ENCODE measurements at regions not wholly inside any gene's neighbourhood (a gene's known extent, or its start where the extent isn't known, plus 50 kb on each side); places are given as distances from the start of the nearest gene placed in this dataset.

- no peak overlapping the region for H3K27ac Mint-ChIP-seq
These were observed 833.0 kb upstream of the PCDH9 start for GRCh38 chr13:68063181-68063580.

GRCh38 chr13:68057836-68058235, 827.7 kb upstream of the PCDH9 start:
- Mint-ChIP-seq H3K27ac (no peak overlapping the region), H3K27me3 (ENCODE audit: low read depth) (no peaks in the 10 kb centered on the region), H3K9me3 (ENCODE audit: insufficient read depth) (peaks cover 7% of the 10 kb centered on the region), H3K36me3 (ENCODE audit: low read depth) (no peaks in the 10 kb centered on the region), H3K4me1 (ENCODE audit: low read depth) (no peaks in the 10 kb centered on the region), H3K4me3 (no peak overlapping the region)
- ATAC-seq (no peak), DNase-seq (no peak)
- CTCF ChIA-PET, result no interaction called here
- POLR2A ChIA-PET, result no interaction called here

More at GRCh38 chr13:68063181-68063580, 833.0 kb upstream of the PCDH9 start:
- ATAC-seq, result no peak
- no peaks in the 10 kb centered on the region for H3K36me3 Mint-ChIP-seq (ENCODE audit: low read depth)
- ChIA-PET POLR2A (no interaction called here), CTCF (no interaction called here)
- DNase-seq, result no peak
- no peaks in the 10 kb centered on the region for H3K27me3 Mint-ChIP-seq (ENCODE audit: low read depth)
- H3K4me3 Mint-ChIP-seq, result no peak overlapping the region
- H3K4me1 Mint-ChIP-seq (ENCODE audit: low read depth), result no peaks in the 10 kb centered on the region
- peaks cover 7% of the 10 kb centered on the region for H3K9me3 Mint-ChIP-seq (ENCODE audit: insufficient read depth)

GRCh38 chr13:68056816-68057710, 826.9 kb upstream of the PCDH9 start:
- Mint-ChIP-seq H3K36me3 (ENCODE audit: low read depth) (no peaks in the 10 kb centered on the region), H3K27ac (no peak overlapping the region), H3K4me1 (ENCODE audit: low read depth) (no peaks in the 10 kb centered on the region), H3K27me3 (ENCODE audit: low read depth) (no peaks in the 10 kb centered on the region), H3K9me3 (ENCODE audit: insufficient read depth) (peaks cover 12% of the 10 kb centered on the region), H3K4me3 (no peak overlapping the region)
- ATAC-seq, result no peak
- POLR2A ChIA-PET, result no interaction called here
- DNase-seq, result no peak
- CTCF ChIA-PET, result no interaction called here

- no peaks in the 10 kb centered on the region for H3K4me1 Mint-ChIP-seq (ENCODE audit: low read depth)
- H3K36me3 Mint-ChIP-seq (ENCODE audit: low read depth), result no peaks in the 10 kb centered on the region
- no peak overlapping the region for H3K4me3 Mint-ChIP-seq
- H3K27me3 Mint-ChIP-seq (ENCODE audit: low read depth), result no peaks in the 10 kb centered on the region
- ChIA-PET POLR2A (no interaction called here), CTCF (no interaction called here)
- H3K9me3 Mint-ChIP-seq (ENCODE audit: insufficient read depth), result peaks cover 14% of the 10 kb centered on the region
- no peak for ATAC-seq
- DNase-seq, result no peak
- no peak overlapping the region for H3K27ac Mint-ChIP-seq
These were observed 821.8 kb upstream of the PCDH9 start for GRCh38 chr13:68051910-68052309.

- H3K4me1 Mint-ChIP-seq (ENCODE audit: low read depth), result no peaks in the 10 kb centered on the region
- no peak overlapping the region for H3K27ac Mint-ChIP-seq
- DNase-seq (no peak), ATAC-seq (no peak)
- H3K27me3 Mint-ChIP-seq (ENCODE audit: low read depth), result no peaks in the 10 kb centered on the region
- ChIA-PET CTCF (no interaction called here), POLR2A (no interaction called here)
- peaks cover 13% of the 10 kb centered on the region for H3K9me3 Mint-ChIP-seq (ENCODE audit: insufficient read depth)
- H3K36me3 Mint-ChIP-seq (ENCODE audit: low read depth), result no peaks in the 10 kb centered on the region
- H3K4me3 Mint-ChIP-seq, result no peak overlapping the region
These were observed 820.6 kb upstream of the PCDH9 start for GRCh38 chr13:68050761-68051160.

- no peaks in the 10 kb centered on the region for H3K27me3 Mint-ChIP-seq (ENCODE audit: low read depth)
- H3K36me3 Mint-ChIP-seq (ENCODE audit: low read depth), result no peaks in the 10 kb centered on the region
- peaks cover 7% of the 10 kb centered on the region for H3K9me3 Mint-ChIP-seq (ENCODE audit: insufficient read depth)
- H3K4me1 Mint-ChIP-seq (ENCODE audit: low read depth), result no peaks in the 10 kb centered on the region
- no peak overlapping the region for H3K4me3 Mint-ChIP-seq
- ATAC-seq, result no peak
- POLR2A ChIA-PET, result no interaction called here
- H3K27ac Mint-ChIP-seq, result no peak overlapping the region
- CTCF ChIA-PET, result no interaction called here
- DNase-seq, result no peak
These were observed 818.7 kb upstream of the PCDH9 start for GRCh38 chr13:68048802-68049359.

- H3K27ac Mint-ChIP-seq, result no peak overlapping the region
- H3K4me3 Mint-ChIP-seq, result no peak overlapping the region
- DNase-seq, result no peak
- no peaks in the 10 kb centered on the region for H3K4me1 Mint-ChIP-seq (ENCODE audit: low read depth)
- H3K27me3 Mint-ChIP-seq (ENCODE audit: low read depth), result no peaks in the 10 kb centered on the region
- no peaks in the 10 kb centered on the region for H3K36me3 Mint-ChIP-seq (ENCODE audit: low read depth)
- no peak for ATAC-seq
- H3K9me3 Mint-ChIP-seq (ENCODE audit: insufficient read depth), result peaks cover 7% of the 10 kb centered on the region
- POLR2A ChIA-PET, result no interaction called here
- CTCF ChIA-PET, result no interaction called here
These were observed 817.8 kb upstream of the PCDH9 start for GRCh38 chr13:68047889-68048288.

- H3K4me3 Mint-ChIP-seq, result no peak overlapping the region
- DNase-seq (no peak), ATAC-seq (no peak)
- POLR2A ChIA-PET, result no interaction called here
- H3K9me3 Mint-ChIP-seq (ENCODE audit: insufficient read depth), result peaks cover under 1% of the 10 kb centered on the region
- H3K36me3 Mint-ChIP-seq (ENCODE audit: low read depth), result no peaks in the 10 kb centered on the region
- H3K4me1 Mint-ChIP-seq (ENCODE audit: low read depth), result no peaks in the 10 kb centered on the region
- H3K27me3 Mint-ChIP-seq (ENCODE audit: low read depth), result no peaks in the 10 kb centered on the region
- CTCF ChIA-PET, result no interaction called here
- H3K27ac Mint-ChIP-seq, result no peak overlapping the region
These were observed 816.8 kb upstream of the PCDH9 start for GRCh38 chr13:68046903-68047302.

- Mint-ChIP-seq H3K36me3 (ENCODE audit: low read depth) (no peaks in the 10 kb centered on the region), H3K27me3 (ENCODE audit: low read depth) (no peaks in the 10 kb centered on the region), H3K27ac (no peak overlapping the region), H3K9me3 (ENCODE audit: insufficient read depth) (peaks cover 16% of the 10 kb centered on the region), H3K4me3 (no peak overlapping the region), H3K4me1 (ENCODE audit: low read depth) (no peaks in the 10 kb centered on the region)
- DNase-seq (no peak), ATAC-seq (no peak)
- ChIA-PET POLR2A (no interaction called here), CTCF (no interaction called here)
These were observed 800.1 kb upstream of the PCDH9 start for GRCh38 chr13:68030152-68030809.

- no peaks in the 10 kb centered on the region for H3K36me3 Mint-ChIP-seq (ENCODE audit: low read depth)
- DNase-seq (no peak), ATAC-seq (no peak)
- peaks cover 12% of the 10 kb centered on the region for H3K9me3 Mint-ChIP-seq (ENCODE audit: insufficient read depth)
- no peak overlapping the region for H3K4me3 Mint-ChIP-seq
- H3K4me1 Mint-ChIP-seq (ENCODE audit: low read depth), result no peaks in the 10 kb centered on the region
- ChIA-PET CTCF (no interaction called here), POLR2A (no interaction called here)
- H3K27me3 Mint-ChIP-seq (ENCODE audit: low read depth), result no peaks in the 10 kb centered on the region
- H3K27ac Mint-ChIP-seq, result no peak overlapping the region
These were observed 798.6 kb upstream of the PCDH9 start for GRCh38 chr13:68028701-68029100.

GRCh38 chr13:68027306-68027705, 797.2 kb upstream of the PCDH9 start:
- ChIA-PET CTCF (no interaction called here), POLR2A (no interaction called here)
- DNase-seq (no peak), ATAC-seq (no peak)
- Mint-ChIP-seq H3K27me3 (ENCODE audit: low read depth) (no peaks in the 10 kb centered on the region), H3K36me3 (ENCODE audit: low read depth) (no peaks in the 10 kb centered on the region), H3K4me1 (ENCODE audit: low read depth) (no peaks in the 10 kb centered on the region), H3K9me3 (ENCODE audit: insufficient read depth) (peaks cover 12% of the 10 kb centered on the region), H3K4me3 (no peak overlapping the region), H3K27ac (no peak overlapping the region)

GRCh38 chr13:68026077-68026476, 795.9 kb upstream of the PCDH9 start:
- ChIA-PET POLR2A (no interaction called here), CTCF (no interaction called here)
- Mint-ChIP-seq H3K9me3 (ENCODE audit: insufficient read depth) (peaks cover 9% of the 10 kb centered on the region), H3K4me3 (no peak overlapping the region), H3K27ac (no peak overlapping the region), H3K4me1 (ENCODE audit: low read depth) (no peaks in the 10 kb centered on the region), H3K27me3 (ENCODE audit: low read depth) (no peaks in the 10 kb centered on the region), H3K36me3 (ENCODE audit: low read depth) (no peaks in the 10 kb centered on the region)
- DNase-seq (no peak), ATAC-seq (no peak)
